ENCODE measurements at regions not wholly inside any gene's neighbourhood (a gene's known extent, or its start where the extent isn't known, plus 50 kb on each side); places are given as distances from the start of the nearest gene placed in this dataset.

- no peak for TF ChIP-seq CTCF (IDR thresholded peaks at IDR 0.05; ENCODE audit: poor library complexity)
- no peak for TF ChIP-seq EZH2phosphoT487 (IDR thresholded peaks at IDR 0.05; ENCODE audit: low read depth, severe bottlenecking, unreplicated experiment)
These were observed 382.8 kb downstream of the BCL11B start for GRCh38 chr14:98888927-98889835.
